GM12892 (cell line): ENCODE measurements at regions not wholly inside any gene's neighbourhood (a gene's known extent, or its start where the extent isn't known, plus 50 kb on each side); places are given as distances from the start of the nearest gene placed in this dataset.
"Not testable (repeated sequence)": the region's sequence is repeated elsewhere in the genome, so short reads cannot be mapped to it uniquely, and the experiment has no call there.

ENCODE experiments used
- POLR2A ChIP-seq: IDR thresholded peaks from 2 replicates; pipeline ENCODE4 v1.6.1; 2011; ENCODE audit warnings: low read depth, low read length, control low read depth
- POLR2AphosphoS5 ChIP-seq: IDR thresholded peaks from 2 replicates; pipeline ENCODE4 v1.6.1; 2011; ENCODE audit warnings: low read depth, low read length, control low read depth
- TAF1 ChIP-seq: IDR thresholded peaks from 2 replicates; pipeline ENCODE4 v1.6.1; 2011; ENCODE audit warnings: low read depth, mild to moderate bottlenecking, control low read depth, low read length, borderline replicate concordance

- TF ChIP-seq TAF1, POLR2AphosphoS5, POLR2A: not testable (repeated sequence)
Observed at GRCh38 chr2:87444951-87445350, 302.9 kb upstream of the PLGLB2 start.
